ENCODE measurements at regions not wholly inside any gene's neighbourhood (a gene's known extent, or its start where the extent isn't known, plus 50 kb on each side); places are given as distances from the start of the nearest gene placed in this dataset.

DNA sequence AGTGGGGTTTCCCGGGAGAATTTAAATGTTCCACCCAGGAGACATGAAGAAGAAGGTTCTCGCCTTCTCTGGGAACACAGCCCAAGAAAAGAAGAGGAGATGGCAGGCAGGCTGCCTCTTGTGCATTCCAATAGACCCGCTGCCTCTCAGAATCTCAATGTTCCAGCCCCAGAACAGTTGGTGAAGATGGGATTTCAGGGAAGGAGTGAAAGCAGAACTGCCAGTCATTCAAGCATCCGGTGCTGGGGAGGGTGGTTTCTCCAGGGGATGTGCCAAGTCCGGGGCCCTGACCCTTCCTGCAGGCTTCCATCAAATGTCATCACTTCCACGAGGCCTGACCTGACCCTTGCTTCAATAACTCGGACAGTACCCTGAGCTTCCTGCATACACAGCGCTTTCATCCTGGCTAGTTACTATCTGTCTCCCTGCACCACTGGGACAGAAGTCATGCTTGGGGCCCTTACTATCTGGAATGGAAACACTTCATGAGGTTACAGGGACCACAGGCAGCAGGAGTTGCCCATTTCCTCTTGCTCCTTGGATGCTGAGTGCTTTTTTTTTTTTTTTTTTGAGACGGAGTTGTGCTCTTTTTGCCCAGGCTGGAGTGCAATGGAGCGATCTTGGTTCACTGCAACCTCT, 386.6 kb upstream of the POU3F1 start:
- TF ChIP-seq ZNF274 (IDR thresholded peaks at IDR 0.05; ENCODE audit: low read depth, low read length) (no peak), REST (IDR thresholded peaks at IDR 0.05; ENCODE audit: low read depth) (no peak), POLR2A (IDR thresholded peaks at IDR 0.05; ENCODE audit: borderline replicate concordance, extremely low read depth, insufficient read depth, insufficient read length) (no peak), YY1 (IDR thresholded peaks at IDR 0.05; ENCODE audit: extremely low read depth, insufficient replicate concordance, low read depth, low read length) (no peak), POLR2AphosphoS5 (IDR thresholded peaks at IDR 0.05; ENCODE audit: low read depth, low read length) (no peak), EZH2 (IDR thresholded peaks at IDR 0.05) (no peak), RAD21 (IDR thresholded peaks at IDR 0.05; ENCODE audit: low read depth) (no peak)
- TF ChIP-seq, protein P1, sequence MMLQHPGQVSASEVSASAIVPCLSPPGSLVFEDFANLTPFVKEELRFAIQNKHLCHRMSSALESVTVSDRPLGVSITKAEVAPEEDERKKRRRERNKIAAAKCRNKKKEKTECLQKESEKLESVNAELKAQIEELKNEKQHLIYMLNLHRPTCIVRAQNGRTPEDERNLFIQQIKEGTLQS (IDR thresholded peaks at IDR 0.05) = no peak
- TF ChIP-seq, protein P2, sequence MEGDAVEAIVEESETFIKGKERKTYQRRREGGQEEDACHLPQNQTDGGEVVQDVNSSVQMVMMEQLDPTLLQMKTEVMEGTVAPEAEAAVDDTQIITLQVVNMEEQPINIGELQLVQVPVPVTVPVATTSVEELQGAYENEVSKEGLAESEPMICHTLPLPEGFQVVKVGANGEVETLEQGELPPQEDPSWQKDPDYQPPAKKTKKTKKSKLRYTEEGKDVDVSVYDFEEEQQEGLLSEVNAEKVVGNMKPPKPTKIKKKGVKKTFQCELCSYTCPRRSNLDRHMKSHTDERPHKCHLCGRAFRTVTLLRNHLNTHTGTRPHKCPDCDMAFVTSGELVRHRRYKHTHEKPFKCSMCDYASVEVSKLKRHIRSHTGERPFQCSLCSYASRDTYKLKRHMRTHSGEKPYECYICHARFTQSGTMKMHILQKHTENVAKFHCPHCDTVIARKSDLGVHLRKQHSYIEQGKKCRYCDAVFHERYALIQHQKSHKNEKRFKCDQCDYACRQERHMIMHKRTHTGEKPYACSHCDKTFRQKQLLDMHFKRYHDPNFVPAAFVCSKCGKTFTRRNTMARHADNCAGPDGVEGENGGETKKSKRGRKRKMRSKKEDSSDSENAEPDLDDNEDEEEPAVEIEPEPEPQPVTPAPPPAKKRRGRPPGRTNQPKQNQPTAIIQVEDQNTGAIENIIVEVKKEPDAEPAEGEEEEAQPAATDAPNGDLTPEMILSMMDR (IDR thresholded peaks at IDR 0.05 in 2 of 3, conservative IDR thresholded peaks at IDR 0.05 in 1 of 3; ENCODE audit: borderline replicate concordance in 1 of 3, insufficient read depth in 1 of 3, low read depth in 2 of 3, low read length in 2 of 3) = no peak
- TF ChIP-seq, protein P3, sequence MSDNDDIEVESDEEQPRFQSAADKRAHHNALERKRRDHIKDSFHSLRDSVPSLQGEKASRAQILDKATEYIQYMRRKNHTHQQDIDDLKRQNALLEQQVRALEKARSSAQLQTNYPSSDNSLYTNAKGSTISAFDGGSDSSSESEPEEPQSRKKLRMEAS (IDR thresholded peaks at IDR 0.05) = no peak
